GM21390 (cell line): ENCODE measurements at regions not wholly inside any gene's neighbourhood (a gene's known extent, or its start where the extent isn't known, plus 50 kb on each side); places are given as distances from the start of the nearest gene placed in this dataset.
"Not testable (repeated sequence)": the region's sequence is repeated elsewhere in the genome, so short reads cannot be mapped to it uniquely, and the experiment has no call there.

Source experiments
- ATAC-seq: cut with Tn5 transposase; IDR thresholded peaks from one replicate; pipeline ENCODE4 v1.9.1; 2021; ENCODE audit not compliant: unreplicated experiment

- ATAC-seq = no peak
Observed at GRCh38 chr5:12099296-12099695, 195.1 kb upstream of the CTNND2 start.

DNA sequence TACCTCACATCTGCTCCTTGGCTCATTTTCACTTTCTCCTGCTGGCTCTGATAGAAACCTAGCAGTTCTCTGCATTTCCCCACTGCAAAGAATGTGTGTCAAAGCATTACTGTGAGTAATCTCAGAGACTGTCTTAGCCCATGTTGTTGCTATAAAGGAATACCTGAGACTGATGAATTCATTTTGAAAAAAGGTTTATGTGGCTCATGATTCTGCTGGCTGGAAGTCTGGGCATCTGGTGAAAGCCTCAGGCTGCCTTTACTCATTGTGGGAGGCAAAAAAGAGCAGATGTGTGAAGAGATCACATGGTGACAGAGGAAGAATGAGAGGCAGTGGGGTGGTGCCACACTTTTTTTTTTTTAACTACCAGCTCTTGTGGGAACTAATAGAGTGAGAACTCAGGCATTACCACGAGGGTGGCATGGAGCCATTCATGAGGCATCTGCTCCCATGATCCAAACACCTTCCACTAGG is 191.6 kb upstream of the CTNND2 start:
- peak; percentile 74 for ATAC-seq

DNA sequence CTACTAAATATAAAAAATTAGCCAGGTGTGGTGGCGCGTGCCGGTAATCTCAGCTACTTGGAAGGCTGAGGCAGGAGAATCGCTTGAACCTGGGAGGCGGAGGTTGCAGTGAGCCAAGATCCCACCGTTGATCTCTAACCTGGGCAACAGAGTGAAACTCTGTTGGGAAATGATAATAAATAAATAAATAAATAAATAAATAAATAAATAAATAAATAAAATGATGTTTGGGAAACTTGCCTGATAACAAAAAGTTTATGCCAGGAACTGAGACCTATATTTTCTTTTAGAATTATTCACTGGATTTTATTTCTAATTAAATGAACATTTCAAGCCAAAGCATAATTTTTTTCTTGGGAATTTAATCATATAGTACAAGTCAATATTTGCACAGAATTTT is 189.3 kb upstream of the CTNND2 start:
- no peak for ATAC-seq

- no peak for ATAC-seq
Observed at GRCh38 chr5:12080761-12081160, 176.5 kb upstream of the CTNND2 start.

GRCh38 chr5:12078286-12078685 is 174.0 kb upstream of the CTNND2 start:
- ATAC-seq = not testable (repeated sequence)

- no peak for ATAC-seq
Observed at GRCh38 chr5:12073426-12073825, 169.2 kb upstream of the CTNND2 start.

GRCh38 chr5:12072441-12072840 is 168.2 kb upstream of the CTNND2 start:
- no peak for ATAC-seq

DNA sequence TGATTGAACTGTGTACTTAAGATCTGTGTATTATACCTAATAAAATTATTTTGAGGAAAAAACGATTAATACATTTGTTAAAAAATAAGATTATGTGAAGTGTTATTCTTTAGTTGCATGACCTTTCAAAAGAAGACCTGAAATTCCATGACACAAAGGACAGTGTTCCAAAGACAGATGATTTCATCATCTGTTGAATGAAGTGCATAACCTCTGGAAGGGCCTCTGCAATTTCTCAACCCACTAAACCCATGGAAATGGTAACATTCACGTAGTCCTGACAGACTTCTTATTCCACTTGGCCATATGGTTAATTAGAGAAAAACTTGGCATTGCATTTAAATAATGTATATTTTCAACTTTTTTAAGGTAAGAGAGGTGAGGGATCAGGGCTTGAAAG is 167.2 kb upstream of the CTNND2 start:
- no peak for ATAC-seq

DNA sequence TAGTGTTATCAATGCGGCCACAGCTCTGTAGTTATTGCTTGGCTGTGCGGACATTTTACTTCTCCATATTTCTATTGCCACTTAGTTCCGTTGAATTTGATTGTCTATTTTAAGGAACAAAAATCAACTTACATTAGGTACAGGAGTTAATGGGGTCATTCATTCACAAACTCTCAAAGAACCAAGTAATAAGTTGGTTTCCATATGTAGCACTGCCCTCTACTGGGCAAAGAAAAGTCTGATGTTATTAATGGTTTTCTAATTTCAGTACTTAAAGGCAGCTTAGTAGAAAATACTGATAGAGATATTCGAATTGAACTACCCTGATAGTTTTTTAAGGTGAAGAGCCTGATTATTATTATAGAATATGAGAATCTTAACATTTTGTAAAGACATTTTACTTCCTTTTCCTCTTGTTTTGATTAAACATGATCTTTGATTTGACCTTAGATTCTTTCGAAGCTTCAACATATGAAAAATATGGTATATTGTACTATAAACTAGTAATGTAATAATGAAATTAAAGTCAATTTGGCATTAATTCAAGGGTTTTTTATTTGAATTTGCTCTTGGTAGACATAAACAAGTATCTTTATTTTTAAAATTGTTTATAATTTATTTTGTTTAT is 119.5 kb upstream of the CTNND2 start:
- ATAC-seq = no peak

- no peak for ATAC-seq
Observed at GRCh38 chr5:12022444-12022843, 118.2 kb upstream of the CTNND2 start.

DNA sequence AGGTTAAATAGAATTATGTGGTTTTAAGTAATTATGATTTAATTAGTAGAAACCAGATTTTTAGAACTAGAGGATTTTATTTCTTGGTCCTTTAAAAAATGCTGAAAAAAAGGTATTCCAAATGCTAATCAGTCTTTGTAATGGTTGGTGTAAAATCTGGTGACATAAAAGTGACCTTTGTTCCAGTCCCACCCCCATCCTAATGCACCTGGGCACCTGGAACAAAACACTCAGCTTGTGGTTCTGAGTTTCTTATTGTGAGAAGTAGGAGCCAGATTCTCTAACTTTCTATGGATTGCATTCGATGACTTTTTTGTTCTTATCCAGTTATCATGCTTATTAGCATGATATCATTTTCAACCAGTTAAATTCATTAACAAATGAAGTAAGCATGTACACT is 115.1 kb upstream of the CTNND2 start:
- no peak for ATAC-seq

DNA sequence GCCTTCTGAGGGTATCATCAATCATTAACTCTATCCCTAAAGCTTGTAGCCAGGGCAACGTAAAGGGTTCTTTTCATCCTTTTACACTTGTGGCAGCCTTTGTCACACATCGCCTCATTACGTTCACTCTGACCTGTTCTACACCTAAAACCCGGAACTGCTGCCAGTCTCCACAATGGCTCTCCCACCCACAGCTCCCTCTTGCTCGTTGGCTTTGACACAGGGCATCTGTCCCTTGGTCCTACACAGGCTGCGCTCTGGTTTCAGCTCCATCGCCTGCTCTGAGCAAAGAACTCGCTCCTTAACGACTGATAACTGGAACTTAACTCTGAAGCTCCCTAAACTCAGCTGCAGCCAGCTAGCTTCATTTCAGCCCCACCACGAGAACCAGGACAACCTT is 112.8 kb upstream of the CTNND2 start:
- no peak for ATAC-seq

DNA sequence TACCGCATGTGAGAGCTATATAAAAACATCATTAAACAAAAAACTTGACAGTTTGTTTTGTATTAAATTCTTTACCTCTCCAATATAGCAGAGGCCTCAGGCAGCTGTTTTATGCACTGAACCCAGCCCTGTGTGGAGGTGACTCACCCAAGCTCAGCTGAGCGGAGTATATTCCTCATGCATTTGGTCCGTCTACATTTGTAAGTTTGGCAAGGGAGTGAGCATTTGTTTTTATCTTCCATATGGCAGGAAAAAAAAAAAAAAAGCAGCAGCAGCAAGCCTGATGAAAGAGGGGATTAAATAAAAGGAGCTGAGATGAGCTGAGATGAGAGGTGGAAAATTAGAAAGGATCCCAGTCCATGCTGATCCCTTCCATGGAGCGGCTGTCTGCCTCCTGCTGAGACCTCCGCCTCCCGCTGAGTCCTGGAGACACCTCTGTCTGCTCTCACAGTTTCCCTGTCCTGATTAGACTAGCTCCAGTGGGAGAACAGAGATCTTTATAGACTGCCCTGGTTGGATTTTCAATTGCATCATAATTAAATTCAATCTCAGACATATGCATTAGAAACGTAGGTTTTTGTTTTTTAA is 112.0 kb upstream of the CTNND2 start:
- ATAC-seq = no peak

- ATAC-seq = no peak
Observed at GRCh38 chr5:12013351-12013750, 109.1 kb upstream of the CTNND2 start.

- no peak for ATAC-seq
Observed at GRCh38 chr5:12003680-12004079, 99.4 kb upstream of the CTNND2 start.

DNA sequence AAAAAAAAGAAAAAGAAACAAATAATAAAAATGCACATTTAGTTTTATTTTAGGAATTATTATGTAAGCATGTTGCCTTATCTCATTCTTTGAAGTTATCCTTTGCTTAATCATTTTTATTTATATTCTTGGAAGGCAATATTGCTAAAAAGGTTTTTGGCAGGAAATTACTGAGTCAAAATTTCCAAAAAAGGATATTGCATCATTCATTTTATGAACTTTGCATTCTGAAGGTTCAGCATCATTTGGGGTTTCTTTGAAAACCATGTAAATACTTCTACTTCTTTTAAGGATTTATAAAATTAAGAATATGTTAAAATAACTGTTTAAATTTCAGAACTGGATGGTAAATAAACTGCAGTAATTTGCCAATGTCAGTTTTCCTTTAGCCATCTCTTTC is 94.2 kb upstream of the CTNND2 start:
- no peak for ATAC-seq

DNA sequence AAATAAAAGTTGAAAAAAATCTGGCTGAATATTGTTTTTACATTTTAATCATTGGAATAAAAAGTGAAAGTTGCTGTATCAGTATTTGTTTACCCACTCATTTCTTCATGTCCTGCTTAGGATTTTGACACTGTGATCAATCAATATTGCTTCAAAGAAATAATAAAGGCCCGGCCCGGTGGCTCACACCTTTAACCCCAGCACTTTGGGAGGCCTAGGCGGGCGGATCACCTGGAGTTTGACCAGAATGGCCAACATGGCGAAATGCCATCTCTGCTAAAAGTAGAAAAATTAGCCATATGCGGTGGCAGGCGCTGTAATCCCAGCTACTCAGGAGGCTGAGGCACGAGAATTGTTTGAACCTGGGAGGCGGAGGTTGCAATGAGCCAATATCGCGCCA is 93.7 kb upstream of the CTNND2 start:
- no peak for ATAC-seq

DNA sequence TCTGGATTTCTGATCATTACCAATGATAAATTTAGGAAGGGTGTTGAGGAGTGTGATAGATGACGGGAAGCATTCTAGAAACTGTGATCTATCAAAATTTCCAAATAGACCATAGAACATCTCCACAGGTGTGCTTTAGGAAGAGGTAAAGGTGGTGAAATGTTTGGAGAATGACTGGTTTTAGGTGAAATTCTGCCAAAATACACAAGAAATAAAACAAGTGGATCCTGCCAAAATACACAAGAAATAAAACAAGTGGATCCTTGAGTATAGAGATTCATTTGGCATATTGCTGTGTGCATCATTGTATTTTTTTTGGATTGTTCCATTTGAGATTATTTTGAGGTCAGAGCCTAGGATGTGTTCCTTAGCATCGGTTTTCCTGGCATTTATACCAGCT is 88.3 kb upstream of the CTNND2 start:
- no peak for ATAC-seq

- no peak for ATAC-seq
Observed at GRCh38 chr5:11985993-11986392, 81.7 kb upstream of the CTNND2 start.

GRCh38 chr5:11984196-11984595 is 80.0 kb upstream of the CTNND2 start:
- no peak for ATAC-seq

- ATAC-seq = no peak
Observed at GRCh38 chr5:11981986-11982385, 77.7 kb upstream of the CTNND2 start.

GRCh38 chr5:11977904-11978303 is 73.7 kb upstream of the CTNND2 start:
- no peak for ATAC-seq

DNA sequence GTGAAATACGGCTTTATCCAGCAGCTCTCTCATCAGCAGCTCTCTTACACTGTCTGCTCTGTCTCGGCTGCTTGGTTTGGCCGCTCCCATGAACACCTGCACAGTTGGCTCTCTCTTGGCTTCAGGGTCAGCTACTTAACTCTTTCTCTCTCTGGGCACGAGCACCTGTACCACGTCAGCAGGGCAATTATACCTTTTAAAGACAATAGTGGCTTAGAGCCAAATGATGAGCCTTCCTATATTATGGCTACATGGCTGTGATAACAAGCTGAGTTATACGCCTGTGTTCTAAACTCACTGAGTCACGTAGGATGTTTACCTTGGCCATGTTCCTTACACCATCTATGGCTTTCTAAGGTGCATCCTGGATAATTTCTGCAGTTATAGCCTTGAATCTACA is 69.2 kb upstream of the CTNND2 start:
- ATAC-seq = no peak
